Endothelial cell of umbilical vein (primary cell): ENCODE measurements at regions not wholly inside any gene's neighbourhood (a gene's known extent, or its start where the extent isn't known, plus 50 kb on each side); places are given as distances from the start of the nearest gene placed in this dataset.

Source experiments
- EZH2 ChIP-seq: IDR thresholded peaks from 2 replicates; pipeline ENCODE4 v1.6.1; 2012; ENCODE audit warnings: borderline replicate concordance, low read depth, mild to moderate bottlenecking, moderate library complexity, low read length, inconsistent platforms; ENCODE audit not compliant: severe bottlenecking
- FOS ChIP-seq: IDR thresholded peaks from 2 replicates; pipeline ENCODE4 v1.6.1; 2011; ENCODE audit warnings: mild to moderate bottlenecking, low read length, moderate library complexity, borderline replicate concordance; ENCODE audit not compliant: insufficient read depth
- GATA2 ChIP-seq: IDR thresholded peaks from 2 replicates; pipeline ENCODE4 v1.7.0; 2011; ENCODE audit warnings: low read depth, mild to moderate bottlenecking, moderate library complexity, mixed read lengths, low read length; ENCODE audit not compliant: insufficient read length, insufficient read depth
- JUN ChIP-seq: IDR thresholded peaks from 2 replicates; pipeline ENCODE4 v1.6.1; 2011; ENCODE audit warnings: borderline replicate concordance, low read depth; ENCODE audit not compliant: insufficient read length, insufficient read depth
- MYC ChIP-seq: IDR thresholded peaks from one replicate; pipeline ENCODE4 v1.6.1; 2011; ENCODE audit warnings: mild to moderate bottlenecking, low read depth, low read length
- POLR2A ChIP-seq: IDR thresholded peaks from 2 replicates; pipeline ENCODE4 v1.6.1; 2012; ENCODE audit warnings: low read depth, mild to moderate bottlenecking, control low read depth, low read length
- POLR2AphosphoS5 ChIP-seq: IDR thresholded peaks from 2 replicates; pipeline ENCODE4 v1.6.1; 2012; ENCODE audit warnings: low read depth, mild to moderate bottlenecking, control low read depth, low read length, moderate library complexity; ENCODE audit not compliant: insufficient read depth
- TF ChIP-seq, protein P1 (sequence below): IDR thresholded peaks from 2 replicates; pipeline ENCODE4 v1.6.1; 2011; ENCODE audit not compliant: insufficient read depth, insufficient read length
- TF ChIP-seq, protein P2 (sequence below), 2 donors: IDR thresholded peaks; 1 replicate in 1 of 2; 2 replicates in 1 of 2; pipeline ENCODE4 v1.5.1; 2011; ENCODE audit warnings: low read length in 2 of 2, mild to moderate bottlenecking in 2 of 2, moderate library complexity in 2 of 2, control low read depth in 1 of 2, inconsistent platforms in 1 of 2, low read depth in 1 of 2; ENCODE audit not compliant: insufficient read depth in 1 of 2; ENCODE audit errors: extremely low read depth in 1 of 2

DNA sequence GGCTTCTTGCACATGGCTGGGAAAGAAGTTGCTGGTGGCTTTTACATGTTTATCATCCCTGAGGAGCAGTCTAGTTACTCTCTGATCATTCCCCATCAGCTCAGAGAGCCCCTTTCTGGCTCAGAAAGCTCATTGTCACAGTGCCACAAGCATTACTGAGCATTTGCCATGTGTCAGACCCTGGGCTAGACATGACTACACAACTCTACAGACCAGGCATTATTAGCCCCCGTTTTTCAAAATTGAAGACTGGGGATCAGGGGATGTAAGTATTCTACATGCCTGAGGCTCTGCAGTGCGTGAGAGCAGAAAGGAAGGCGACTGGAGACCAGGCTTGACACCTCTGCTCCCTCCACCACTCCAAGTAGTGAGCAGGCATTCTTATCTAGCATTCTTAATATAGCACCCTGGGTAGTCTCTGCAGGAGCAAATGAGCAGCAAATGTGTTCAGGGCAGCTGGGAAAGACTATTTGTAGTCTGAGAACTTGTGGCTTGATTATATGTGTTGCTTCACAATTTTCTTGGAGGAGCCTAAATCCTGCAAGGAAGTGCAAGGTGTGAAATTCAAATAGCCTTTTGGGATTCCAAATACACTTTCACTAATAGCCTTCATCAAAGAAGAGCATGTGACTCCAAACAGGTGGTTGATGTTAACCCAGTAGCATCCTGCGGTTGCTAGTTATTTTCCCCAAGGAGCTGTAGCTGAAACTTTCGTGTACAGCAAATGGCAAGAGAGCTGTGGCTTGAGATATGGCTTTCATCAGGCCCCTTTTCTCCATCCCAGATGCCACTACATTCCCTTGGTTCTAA lies 143.2 kb downstream of the DDX1 start:
- TF ChIP-seq POLR2A (no peak), FOS (no peak), EZH2 (no peak), MYC (no peak), JUN (no peak), POLR2AphosphoS5 (no peak), GATA2 (no peak)
- TF ChIP-seq, protein P1, sequence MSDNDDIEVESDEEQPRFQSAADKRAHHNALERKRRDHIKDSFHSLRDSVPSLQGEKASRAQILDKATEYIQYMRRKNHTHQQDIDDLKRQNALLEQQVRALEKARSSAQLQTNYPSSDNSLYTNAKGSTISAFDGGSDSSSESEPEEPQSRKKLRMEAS = no peak
- TF ChIP-seq, protein P2, sequence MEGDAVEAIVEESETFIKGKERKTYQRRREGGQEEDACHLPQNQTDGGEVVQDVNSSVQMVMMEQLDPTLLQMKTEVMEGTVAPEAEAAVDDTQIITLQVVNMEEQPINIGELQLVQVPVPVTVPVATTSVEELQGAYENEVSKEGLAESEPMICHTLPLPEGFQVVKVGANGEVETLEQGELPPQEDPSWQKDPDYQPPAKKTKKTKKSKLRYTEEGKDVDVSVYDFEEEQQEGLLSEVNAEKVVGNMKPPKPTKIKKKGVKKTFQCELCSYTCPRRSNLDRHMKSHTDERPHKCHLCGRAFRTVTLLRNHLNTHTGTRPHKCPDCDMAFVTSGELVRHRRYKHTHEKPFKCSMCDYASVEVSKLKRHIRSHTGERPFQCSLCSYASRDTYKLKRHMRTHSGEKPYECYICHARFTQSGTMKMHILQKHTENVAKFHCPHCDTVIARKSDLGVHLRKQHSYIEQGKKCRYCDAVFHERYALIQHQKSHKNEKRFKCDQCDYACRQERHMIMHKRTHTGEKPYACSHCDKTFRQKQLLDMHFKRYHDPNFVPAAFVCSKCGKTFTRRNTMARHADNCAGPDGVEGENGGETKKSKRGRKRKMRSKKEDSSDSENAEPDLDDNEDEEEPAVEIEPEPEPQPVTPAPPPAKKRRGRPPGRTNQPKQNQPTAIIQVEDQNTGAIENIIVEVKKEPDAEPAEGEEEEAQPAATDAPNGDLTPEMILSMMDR (IDR thresholded peaks at IDR 0.05; ENCODE audit: extremely low read depth in 1 of 2, insufficient read depth in 1 of 2, low read depth in 1 of 2, low read length in 2 of 2) = no peak
